Neural cell (in vitro differentiated cells): ENCODE measurements at regions not wholly inside any gene's neighbourhood (a gene's known extent, or its start where the extent isn't known, plus 50 kb on each side); places are given as distances from the start of the nearest gene placed in this dataset.

Source experiments
- POLR2AphosphoS5 ChIP-seq: IDR thresholded peaks from 2 replicates; pipeline ENCODE4 v1.6.1; 2012
- TAF1 ChIP-seq: IDR thresholded peaks from 2 replicates; pipeline ENCODE4 v1.6.1; 2012; ENCODE audit warnings: low read depth
- TF ChIP-seq, protein P1 (sequence below): fragments of 450-650 bp; IDR thresholded peaks from 2 replicates; pipeline ENCODE4 v1.5.1; 2014; ENCODE audit warnings: antibody characterized with exemption, mild to moderate bottlenecking, moderate library complexity; ENCODE audit not compliant: poor library complexity, severe bottlenecking

DNA sequence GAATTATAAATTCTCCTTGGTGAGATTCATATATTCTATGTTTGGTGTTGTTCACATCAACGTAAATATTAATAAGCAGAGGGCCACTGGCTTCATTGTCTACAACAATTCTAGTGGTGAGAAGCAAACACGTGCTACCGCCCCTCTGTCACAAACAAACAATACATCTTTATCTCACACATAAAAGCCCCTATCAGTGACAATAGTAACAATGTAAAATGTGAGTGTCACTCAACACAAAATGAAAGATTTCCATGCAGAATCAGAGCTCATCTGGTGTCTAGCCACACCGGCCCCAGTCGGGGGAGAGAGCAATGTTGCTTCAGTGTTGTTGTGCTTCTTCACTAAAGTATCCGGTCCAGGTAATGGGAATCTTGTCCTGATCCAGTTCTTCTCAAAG is 932.6 kb downstream of the SOCS6 start:
- TF ChIP-seq, protein P1, sequence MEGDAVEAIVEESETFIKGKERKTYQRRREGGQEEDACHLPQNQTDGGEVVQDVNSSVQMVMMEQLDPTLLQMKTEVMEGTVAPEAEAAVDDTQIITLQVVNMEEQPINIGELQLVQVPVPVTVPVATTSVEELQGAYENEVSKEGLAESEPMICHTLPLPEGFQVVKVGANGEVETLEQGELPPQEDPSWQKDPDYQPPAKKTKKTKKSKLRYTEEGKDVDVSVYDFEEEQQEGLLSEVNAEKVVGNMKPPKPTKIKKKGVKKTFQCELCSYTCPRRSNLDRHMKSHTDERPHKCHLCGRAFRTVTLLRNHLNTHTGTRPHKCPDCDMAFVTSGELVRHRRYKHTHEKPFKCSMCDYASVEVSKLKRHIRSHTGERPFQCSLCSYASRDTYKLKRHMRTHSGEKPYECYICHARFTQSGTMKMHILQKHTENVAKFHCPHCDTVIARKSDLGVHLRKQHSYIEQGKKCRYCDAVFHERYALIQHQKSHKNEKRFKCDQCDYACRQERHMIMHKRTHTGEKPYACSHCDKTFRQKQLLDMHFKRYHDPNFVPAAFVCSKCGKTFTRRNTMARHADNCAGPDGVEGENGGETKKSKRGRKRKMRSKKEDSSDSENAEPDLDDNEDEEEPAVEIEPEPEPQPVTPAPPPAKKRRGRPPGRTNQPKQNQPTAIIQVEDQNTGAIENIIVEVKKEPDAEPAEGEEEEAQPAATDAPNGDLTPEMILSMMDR, result no peak
- TF ChIP-seq POLR2AphosphoS5, result no peak
- no peak for TF ChIP-seq TAF1
